Tibial artery (tissue), 4 donors: ENCODE measurements at regions not wholly inside any gene's neighbourhood (a gene's known extent, or its start where the extent isn't known, plus 50 kb on each side); places are given as distances from the start of the nearest gene placed in this dataset.

Experiments
- DNase-seq, 2 donors: peaks; one replicate each; pipeline ENCODE4 v3.0.0-alpha.2; 2019
- H3K27ac ChIP-seq, 2 donors: fragments of 200-600 bp; sonication (generic) in 1 of 2; 1 replicate in 1 of 2; 2 replicates in 1 of 2; pipeline ENCODE4 v1.5.1; 2018 to 2019; ENCODE audit warnings: mild to moderate bottlenecking in 1 of 2
- H3K27me3 ChIP-seq, 2 donors: fragments of 200-600 bp; sonication (generic) in 1 of 2; one replicate each; pipeline versions ENCODE4 v1.5.1 to v1.6.0; 2016 to 2019
- H3K36me3 ChIP-seq, 3 donors: fragments of 200-600 bp; sonication (generic) in 2 of 3; one replicate each; pipeline ENCODE4 v1.5.1; 2016 to 2019; ENCODE audit warnings: mild to moderate bottlenecking in 2 of 3
- H3K4me1 ChIP-seq, 4 donors: fragments of 200-600 bp; sonication (generic) in 2 of 4; 1 replicate in 3 of 4; 2 replicates in 1 of 4; pipeline ENCODE4 v1.5.1; 2016 to 2019
- H3K4me3 ChIP-seq, 2 donors: fragments of 200-600 bp; sonication (generic) in 1 of 2; 1 replicate in 1 of 2; 2 replicates in 1 of 2; pipeline ENCODE4 v1.5.1; 2018 to 2019; ENCODE audit warnings: mild to moderate bottlenecking in 2 of 2
- H3K9me3 ChIP-seq, 3 donors: fragments of 200-600 bp; sonication (generic) in 1 of 3; one replicate each; pipeline ENCODE4 v1.5.1; 2016 to 2019
- intact Hi-C: fragments of 100-400 bp; cut with DNase I; formaldehyde crosslinking; loops from one replicate; pipeline ENCODE4 v1.15.0; 2023; ENCODE audit warnings: low total_unique reads
- TF ChIP-seq, protein P1 (sequence below), 2 experiments: fragments of 200-600 bp in 1 of 2; fragments of 450-650 bp in 1 of 2; IDR thresholded peaks; one replicate each; pipeline ENCODE4 v1.5.1; 2017 to 2019; ENCODE audit warnings: antibody characterized with exemption in 2 of 2, mild to moderate bottlenecking in 1 of 2, moderate library complexity in 1 of 2

- no peak overlapping the region for H3K27ac ChIP-seq
- no peak overlapping the region for H3K4me3 ChIP-seq
- intact Hi-C loops, result loop anchor here (2.0 kb wide), 1 partner anchor 51 kb away; no protein-coding TSS in a partner anchor
- DNase-seq, result no peak
- no peaks in the 10 kb centered on the region for H3K9me3 ChIP-seq
- no peaks in the 10 kb centered on the region for H3K36me3 ChIP-seq
- H3K27me3 ChIP-seq, result no peaks in the 10 kb centered on the region
- H3K4me1 ChIP-seq, result no peaks in the 10 kb centered on the region
- TF ChIP-seq, protein P1, sequence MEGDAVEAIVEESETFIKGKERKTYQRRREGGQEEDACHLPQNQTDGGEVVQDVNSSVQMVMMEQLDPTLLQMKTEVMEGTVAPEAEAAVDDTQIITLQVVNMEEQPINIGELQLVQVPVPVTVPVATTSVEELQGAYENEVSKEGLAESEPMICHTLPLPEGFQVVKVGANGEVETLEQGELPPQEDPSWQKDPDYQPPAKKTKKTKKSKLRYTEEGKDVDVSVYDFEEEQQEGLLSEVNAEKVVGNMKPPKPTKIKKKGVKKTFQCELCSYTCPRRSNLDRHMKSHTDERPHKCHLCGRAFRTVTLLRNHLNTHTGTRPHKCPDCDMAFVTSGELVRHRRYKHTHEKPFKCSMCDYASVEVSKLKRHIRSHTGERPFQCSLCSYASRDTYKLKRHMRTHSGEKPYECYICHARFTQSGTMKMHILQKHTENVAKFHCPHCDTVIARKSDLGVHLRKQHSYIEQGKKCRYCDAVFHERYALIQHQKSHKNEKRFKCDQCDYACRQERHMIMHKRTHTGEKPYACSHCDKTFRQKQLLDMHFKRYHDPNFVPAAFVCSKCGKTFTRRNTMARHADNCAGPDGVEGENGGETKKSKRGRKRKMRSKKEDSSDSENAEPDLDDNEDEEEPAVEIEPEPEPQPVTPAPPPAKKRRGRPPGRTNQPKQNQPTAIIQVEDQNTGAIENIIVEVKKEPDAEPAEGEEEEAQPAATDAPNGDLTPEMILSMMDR (IDR thresholded peaks at IDR 0.05), result no peak
These were observed 61.2 kb downstream of the KLF6 start for GRCh38 chr10:3723766-3724165.

- no peaks in the 10 kb centered on the region for H3K9me3 ChIP-seq
- H3K4me3 ChIP-seq, result no peak overlapping the region
- TF ChIP-seq, protein P1 (IDR thresholded peaks at IDR 0.05), result no peak
- intact Hi-C loops, result no loop called here
- H3K27ac ChIP-seq, result peak overlapping the region in 1 of 2 donors; percentile 38
- peak; percentile 72 to 81 for DNase-seq
- H3K36me3 ChIP-seq, result no peaks in the 10 kb centered on the region
- H3K27me3 ChIP-seq, result no peaks in the 10 kb centered on the region
- H3K4me1 ChIP-seq, result no peaks in the 10 kb centered on the region
These were observed 64.6 kb downstream of the KLF6 start for GRCh38 chr10:3720228-3721019.

GRCh38 chr10:3719024-3719843 is 65.8 kb downstream of the KLF6 start:
- Histone ChIP-seq H3K4me3 (no peak overlapping the region), H3K4me1 (peaks cover 0 to 3% (median 0%) of the 10 kb centered on the region in 4 donors), H3K9me3 (no peaks in the 10 kb centered on the region), H3K27ac (no peak overlapping the region), H3K27me3 (no peaks in the 10 kb centered on the region), H3K36me3 (no peaks in the 10 kb centered on the region)
- intact Hi-C loops, result no loop called here
- DNase-seq, result no peak
- TF ChIP-seq, protein P1 (IDR thresholded peaks at IDR 0.05), result no peak

GRCh38 chr10:3716093-3716492 is 68.9 kb downstream of the KLF6 start:
- Histone ChIP-seq H3K4me3 (no peak overlapping the region), H3K27ac (no peak overlapping the region), H3K9me3 (peaks cover 0 to 10% (median 5%) of the 10 kb centered on the region in 3 donors), H3K27me3 (no peaks in the 10 kb centered on the region), H3K4me1 (peaks cover 0 to 3% (median 0%) of the 10 kb centered on the region in 4 donors), H3K36me3 (no peaks in the 10 kb centered on the region)
- TF ChIP-seq, protein P1 (IDR thresholded peaks at IDR 0.05), result no peak
- DNase-seq, result no peak
- intact Hi-C loops, result no loop called here

- no peak for DNase-seq
- H3K27me3 ChIP-seq, result no peaks in the 10 kb centered on the region
- TF ChIP-seq, protein P1 (IDR thresholded peaks at IDR 0.05), result no peak
- intact Hi-C loops, result no loop called here
- peaks cover 0 to 10% (median 5%) of the 10 kb centered on the region in 3 donors for H3K9me3 ChIP-seq
- H3K4me3 ChIP-seq, result no peak overlapping the region
- H3K4me1 ChIP-seq, result peaks cover 0 to 3% (median 0%) of the 10 kb centered on the region in 4 donors
- H3K27ac ChIP-seq, result peak overlapping the region in 1 of 2 donors; percentile 22
- no peaks in the 10 kb centered on the region for H3K36me3 ChIP-seq
These were observed 70.0 kb downstream of the KLF6 start for GRCh38 chr10:3714967-3715366.
